NCI-H82 treated with DMSO at 0.1 percent for 48 hours (cell line): ENCODE measurements at regions not wholly inside any gene's neighbourhood (a gene's known extent, or its start where the extent isn't known, plus 50 kb on each side); places are given as distances from the start of the nearest gene placed in this dataset.

Experiments
- DNase-seq: peaks from one replicate; lab custom pipeline; 2025; ENCODE audit not compliant: unreplicated experiment; lab: John Stamatoyannopoulos, UW

DNA sequence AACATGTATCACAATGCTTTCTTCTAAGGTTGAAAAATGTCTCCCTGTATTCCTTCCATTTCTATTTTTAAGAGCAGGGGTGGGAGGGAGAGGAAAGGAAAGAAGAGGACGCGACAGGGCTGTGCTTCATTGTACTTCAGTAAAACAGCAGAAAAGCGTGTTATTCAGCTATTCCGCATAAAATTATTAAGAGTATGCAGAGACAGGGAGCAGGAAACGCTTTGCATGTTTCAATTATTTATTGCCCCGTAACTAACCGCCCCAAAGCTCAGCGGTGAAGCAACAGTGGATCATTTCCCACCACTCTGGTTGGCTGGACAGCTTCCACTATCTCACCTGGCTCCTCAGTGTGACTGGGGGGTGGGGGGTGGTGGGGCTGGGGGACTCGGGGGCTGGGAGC lies 188.9 kb downstream of the TTLL2 start:
- no peak for DNase-seq

GRCh38 chr6:167514524-167514923 lies 189.6 kb downstream of the TTLL2 start:
- DNase-seq, result no peak

GRCh38 chr6:167515873-167516507 lies 191.1 kb downstream of the TTLL2 start:
- no peak for DNase-seq

DNA sequence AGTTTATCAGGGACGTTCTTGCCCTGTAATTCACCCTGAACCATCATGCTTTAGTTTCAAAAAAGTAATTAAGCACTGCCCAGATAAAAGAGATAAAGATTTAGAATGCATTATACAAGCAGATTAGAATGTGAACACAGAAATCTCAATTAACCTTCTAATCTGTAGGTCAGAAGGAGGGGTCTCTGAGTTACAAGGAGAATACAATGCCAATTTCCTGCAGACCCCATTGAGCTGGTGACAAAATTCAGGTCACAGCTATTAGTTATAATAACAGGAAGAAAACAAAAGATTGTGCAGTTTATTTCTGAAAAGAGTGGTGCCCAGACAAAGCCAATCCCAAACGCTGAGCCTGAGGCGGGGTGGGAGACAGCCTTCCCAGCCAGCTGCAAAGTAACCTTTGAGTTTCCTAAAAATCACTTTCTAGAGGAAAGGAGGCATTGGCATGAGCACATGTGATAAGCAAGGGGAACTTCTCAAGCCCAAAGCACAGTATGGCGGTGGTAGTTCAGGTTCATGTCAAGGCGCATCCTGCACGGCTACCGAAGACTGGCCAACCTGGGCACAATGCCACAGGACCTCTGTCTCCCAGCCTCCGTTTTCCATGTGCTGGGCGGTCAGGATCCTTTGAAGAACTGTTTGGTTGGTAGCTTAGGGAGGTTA lies 192.5 kb downstream of the TTLL2 start:
- peak; percentile 8 for DNase-seq

GRCh38 chr6:167523426-167523825 lies 198.5 kb downstream of the TTLL2 start:
- DNase-seq, result no peak

DNA sequence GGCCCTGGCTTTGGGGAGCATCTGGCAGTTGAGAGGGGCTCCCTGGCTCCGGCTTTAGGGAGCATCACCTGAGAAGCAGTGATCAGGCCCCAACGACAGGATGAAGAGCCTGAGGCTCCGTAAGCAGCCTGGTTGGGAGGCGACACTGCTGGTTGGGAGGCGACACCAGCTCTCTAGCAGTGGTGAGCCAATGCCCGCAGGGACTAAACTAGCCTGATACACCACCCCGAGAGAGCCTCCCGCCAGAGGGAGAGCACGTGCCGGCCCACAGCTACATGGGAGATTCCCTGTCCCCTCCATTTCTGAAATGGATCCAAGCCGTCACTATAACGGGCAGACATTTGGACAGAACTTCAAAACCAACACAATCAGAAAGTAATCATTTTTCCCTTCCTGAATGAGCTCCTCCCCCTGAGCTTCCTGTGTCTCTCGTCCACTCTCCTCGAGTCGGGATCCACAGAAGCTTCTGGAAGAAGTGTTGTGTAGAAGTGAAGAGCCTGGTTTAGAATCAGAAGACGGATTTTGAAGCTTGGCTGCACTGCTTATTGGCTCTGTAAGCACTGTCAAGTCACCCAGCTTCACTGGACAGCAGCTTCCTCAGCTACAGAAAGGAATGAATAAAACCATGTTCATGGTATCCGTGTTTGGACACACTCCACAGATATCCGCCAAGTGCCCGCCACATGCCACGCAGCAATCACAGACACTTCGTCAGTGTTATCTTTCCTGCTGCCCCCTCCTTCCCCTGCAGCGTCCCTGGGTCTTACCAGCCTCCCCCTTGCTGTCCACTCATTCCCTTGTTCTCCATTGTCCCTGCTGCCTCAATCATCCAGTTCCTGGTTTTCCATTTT lies 199.6 kb downstream of the TTLL2 start:
- no peak for DNase-seq

DNA sequence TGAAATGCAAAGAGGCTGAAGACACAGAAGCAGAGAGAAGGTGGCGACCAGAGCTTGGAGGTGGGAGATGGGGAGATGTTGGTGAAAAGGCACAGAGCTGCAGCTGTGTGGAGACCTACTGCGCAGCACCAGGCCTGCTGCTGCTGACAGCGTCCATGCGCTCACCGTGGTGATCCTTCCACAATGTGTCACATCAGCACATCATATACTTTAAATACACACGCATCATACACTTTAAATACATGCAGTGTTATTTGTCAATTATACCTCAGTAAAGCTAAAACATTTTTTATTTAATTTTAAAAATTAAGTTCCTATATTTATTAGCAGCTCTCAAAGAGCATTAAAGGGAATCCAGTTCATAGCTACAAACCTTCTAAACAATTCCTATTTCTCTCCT lies 200.9 kb downstream of the TTLL2 start:
- DNase-seq, result no peak

- DNase-seq, result no peak
Measured at GRCh38 chr6:167526465-167527368, 201.8 kb downstream of the TTLL2 start.

DNA sequence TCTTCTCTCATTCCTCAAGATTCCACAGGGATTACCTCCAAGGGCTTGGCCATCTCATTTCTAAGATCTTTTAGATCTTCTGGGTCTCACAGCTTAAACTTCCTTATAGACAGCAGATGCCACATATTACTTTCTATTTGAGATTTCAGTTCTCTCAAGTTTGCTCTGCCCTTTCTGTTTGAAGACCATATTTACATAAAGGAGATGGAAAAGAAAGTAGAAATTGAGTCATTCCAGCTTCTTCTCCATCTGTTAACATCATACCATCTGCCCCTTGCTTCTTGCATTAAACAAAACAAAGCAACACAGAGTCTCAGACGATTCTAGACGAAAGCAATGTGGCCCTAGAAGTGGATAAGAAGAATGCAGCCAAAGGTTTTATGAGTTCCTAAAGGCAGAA lies 203.4 kb downstream of the TTLL2 start:
- DNase-seq, result no peak

DNA sequence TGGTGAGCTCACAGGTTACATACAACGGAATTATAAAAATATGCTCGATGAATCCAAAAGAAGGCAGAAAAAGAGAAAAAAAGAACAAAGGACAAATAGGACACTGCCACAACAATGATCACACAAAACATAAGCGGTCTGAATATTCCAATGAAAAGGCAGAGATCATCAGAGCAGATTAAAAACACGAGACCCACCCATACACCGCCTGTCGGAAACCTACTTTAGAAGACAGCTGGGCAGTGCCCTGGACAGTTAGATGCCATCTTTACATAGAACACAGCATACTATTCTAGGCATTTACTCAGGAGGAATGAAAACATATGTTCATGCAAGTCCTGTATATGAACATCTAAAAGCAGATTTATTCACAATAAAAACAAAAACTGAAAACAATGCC lies 204.1 kb downstream of the TTLL2 start:
- no peak for DNase-seq

DNA sequence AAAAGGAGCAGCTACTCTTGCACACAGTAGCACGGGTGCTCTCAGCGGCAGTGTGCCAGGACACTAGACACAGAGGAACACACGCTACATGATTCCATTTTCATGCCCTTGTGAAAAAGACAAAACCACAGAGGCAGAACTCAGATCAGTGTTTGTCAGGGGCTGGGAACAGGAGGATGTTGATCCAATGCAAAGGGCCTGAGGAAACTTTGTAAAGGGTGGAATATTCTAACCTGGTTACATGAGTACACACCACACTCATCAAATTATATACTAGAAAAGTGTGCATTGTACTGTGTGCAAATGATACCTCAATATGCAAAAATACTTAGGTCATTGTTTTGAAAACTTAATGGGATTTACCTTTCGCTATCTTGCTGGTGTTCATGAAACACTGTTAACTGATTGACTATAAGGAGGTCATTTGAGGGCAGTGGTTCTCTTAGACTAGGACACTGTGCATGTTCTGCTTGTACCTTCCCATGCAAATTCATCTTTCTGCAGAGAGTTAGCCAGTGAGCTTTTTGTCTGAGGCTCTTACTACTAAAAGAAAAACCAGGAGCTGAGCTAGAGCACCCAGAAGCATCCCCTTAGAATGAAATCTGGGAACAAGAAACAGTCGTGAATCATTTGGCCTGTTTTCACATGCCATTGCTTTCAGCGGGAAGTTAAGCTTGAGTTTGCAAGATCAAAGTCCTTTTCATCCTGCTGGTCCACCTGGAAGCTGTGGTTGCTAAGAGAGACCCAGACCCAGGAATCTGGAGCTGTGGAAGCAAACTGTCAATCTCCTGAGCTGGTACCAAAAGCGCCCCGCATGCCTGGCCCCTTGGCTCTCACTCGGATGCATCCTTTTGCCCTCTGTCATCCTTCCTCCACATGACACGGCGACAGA lies 204.8 kb downstream of the TTLL2 start:
- DNase-seq, result no peak

DNA sequence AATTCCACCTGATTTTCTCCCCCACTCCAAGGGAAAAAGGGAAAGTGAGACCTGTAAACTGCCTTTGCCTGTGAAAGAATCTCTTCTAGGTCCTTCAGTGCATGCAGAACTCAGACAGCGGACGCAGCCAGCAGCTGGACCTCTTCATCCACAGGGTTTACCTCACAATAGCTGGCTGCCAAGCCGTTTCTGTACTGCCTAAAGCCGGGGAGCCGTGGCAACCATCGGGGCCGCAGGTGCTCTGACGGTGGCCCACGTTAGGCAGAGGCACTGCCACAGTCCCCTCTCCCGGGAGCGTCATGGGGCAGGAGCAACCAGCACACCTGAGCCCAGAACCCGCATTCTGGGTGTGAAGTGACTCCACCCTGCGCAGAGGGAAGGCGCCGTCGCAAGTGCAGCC lies 206.1 kb downstream of the TTLL2 start:
- DNase-seq, result no peak

DNA sequence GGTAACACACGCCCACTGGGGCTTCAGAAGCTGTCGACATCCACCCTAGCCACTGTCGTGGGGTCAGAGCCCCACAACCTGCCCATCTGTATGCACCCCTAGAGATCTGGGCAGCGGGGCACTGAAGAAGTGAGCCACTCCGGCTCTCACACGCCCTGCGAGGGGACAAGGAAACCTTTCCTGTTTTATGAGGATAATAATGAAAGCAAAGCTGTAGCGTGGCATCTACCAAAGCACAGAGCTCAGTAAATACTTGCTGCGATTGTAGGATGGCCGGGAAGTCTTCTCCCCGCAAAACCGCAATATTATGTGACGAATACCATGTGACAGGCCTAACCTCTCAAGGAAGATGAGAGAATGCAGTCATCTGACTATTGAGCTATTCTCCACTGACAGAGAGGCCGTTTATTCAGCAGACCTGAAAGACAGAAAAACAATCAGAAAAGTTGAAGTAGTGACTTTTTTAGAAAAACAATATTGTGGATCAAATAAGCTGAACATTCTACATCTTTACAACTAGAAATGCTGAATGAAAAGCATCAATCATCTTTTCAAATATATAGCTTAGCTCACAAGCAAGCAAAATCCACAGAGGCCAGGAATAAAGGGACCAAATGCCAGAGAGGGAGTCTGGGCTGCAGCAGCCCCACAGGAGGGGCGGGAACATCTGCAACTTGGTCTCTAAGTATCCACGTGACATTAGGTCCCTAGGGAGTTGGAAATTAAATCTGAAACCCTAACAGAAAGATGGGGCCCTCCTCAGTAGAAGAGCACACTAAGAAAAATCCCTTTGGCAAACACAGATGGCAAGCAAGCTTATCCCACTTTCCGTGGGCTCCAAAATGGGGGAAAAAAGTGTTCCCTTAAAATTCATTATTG lies 207.8 kb downstream of the TTLL2 start:
- peak; percentile 90 for DNase-seq

DNA sequence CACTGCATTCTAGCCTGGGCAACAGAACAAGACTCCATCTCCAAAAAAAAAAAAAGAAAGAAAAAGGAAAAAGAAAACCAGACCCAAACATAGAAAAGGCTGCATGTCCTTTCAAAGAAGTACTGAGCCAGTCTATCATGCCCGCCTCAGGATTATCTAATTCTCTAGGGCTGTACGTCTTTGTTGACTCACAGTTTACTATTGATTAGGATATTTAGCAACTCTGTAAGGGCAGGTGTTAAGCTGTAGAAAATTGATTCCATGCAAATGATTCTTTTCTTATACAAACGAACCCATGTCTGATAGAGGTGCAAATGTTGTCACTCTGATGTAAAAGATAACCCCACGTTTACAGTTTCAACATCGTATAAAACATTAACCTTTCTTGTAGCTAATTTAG lies 209.0 kb downstream of the TTLL2 start:
- no peak for DNase-seq

DNA sequence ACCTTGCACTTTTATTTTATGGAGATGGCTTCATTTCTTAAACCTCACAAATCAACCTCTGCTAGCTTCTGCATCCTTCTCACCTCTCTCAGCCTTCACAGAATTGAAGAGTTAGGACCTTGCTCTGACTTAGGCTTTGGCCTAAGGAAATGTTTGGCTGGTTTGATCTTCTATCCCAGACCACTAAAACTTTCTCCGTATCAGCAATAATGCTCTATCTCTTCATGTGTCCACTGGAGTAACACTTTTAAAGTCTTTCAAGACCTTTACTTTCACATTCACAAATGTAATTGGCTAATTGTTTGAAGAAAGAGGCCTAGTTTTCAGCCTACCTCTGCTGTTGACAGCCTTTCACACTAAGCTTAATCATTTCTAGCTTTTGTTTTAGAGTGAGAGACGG lies 212.9 kb downstream of the TTLL2 start:
- DNase-seq, result no peak

- DNase-seq, result no peak
Measured at GRCh38 chr6:167538746-167539145, 213.9 kb downstream of the TTLL2 start.

- no peak for DNase-seq
Measured at GRCh38 chr6:167540796-167541195, 215.9 kb downstream of the TTLL2 start.

DNA sequence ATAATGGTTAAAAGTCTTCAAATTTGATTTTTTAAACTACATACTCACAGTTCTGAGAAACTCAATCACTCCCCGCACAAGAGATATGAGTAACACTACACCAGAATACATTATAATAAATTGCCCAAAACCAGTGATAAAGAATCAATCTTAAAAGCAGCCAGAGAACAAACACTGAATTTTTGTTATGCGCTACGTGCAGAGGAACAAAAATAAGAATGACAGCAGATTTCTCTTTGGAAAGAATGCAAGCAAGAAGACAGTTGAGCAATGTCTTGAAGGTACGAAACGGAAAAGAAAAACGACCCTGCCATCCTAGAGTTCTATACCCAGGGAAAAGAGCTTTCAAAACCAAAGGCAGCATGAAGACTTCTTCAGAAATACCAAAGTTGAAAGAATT lies 216.7 kb downstream of the TTLL2 start:
- DNase-seq, result no peak
